CD14-positive monocyte (primary cell): ENCODE measurements at regions not wholly inside any gene's neighbourhood (a gene's known extent, or its start where the extent isn't known, plus 50 kb on each side); places are given as distances from the start of the nearest gene placed in this dataset.

Experiments used
- DNase-seq, 3 donors: peaks; one replicate each; pipeline ENCODE4 v3.0.0-alpha.2; 2011 to 2022
- H2AFZ ChIP-seq: 2 replicates; pipeline ENCODE4 v1.6.0; 2012; ENCODE audit warnings: mild to moderate bottlenecking, low read depth, low read length, inconsistent platforms; ENCODE audit not compliant: insufficient read depth, poor library complexity, severe bottlenecking
- H3K27ac ChIP-seq, 2 donors: 1 replicate in 1 of 2; 2 replicates in 1 of 2; pipeline ENCODE4 v1.5.1; 2012 to 2013; ENCODE audit warnings: low read length in 2 of 2, control low read depth in 1 of 2, inconsistent platforms in 1 of 2, low read depth in 1 of 2, mild to moderate bottlenecking in 1 of 2
- H3K27me3 ChIP-seq, 2 donors: one replicate each; pipeline versions ENCODE4 v1.6.0 to v1.6.1; 2011 to 2013; ENCODE audit warnings: low read length in 2 of 2; ENCODE audit not compliant: control insufficient read depth in 2 of 2, insufficient read depth in 2 of 2
- H3K36me3 ChIP-seq, 2 donors: replicated peaks in 1 of 2; 1 replicate in 1 of 2; 2 replicates in 1 of 2; pipeline versions ENCODE4 v1.5.1 to v1.6.1; 2012 to 2013; ENCODE audit warnings: low read length in 2 of 2, control low read depth in 1 of 2, inconsistent platforms in 1 of 2, mild to moderate bottlenecking in 1 of 2; ENCODE audit not compliant: insufficient read depth in 2 of 2, control insufficient read depth in 1 of 2
- H3K4me1 ChIP-seq, 2 donors: 1 replicate in 1 of 2; 2 replicates in 1 of 2; pipeline versions ENCODE4 v1.5.1 to v1.6.1; 2012 to 2013; ENCODE audit warnings: low read length in 2 of 2, control low read depth in 1 of 2, inconsistent platforms in 1 of 2, mild to moderate bottlenecking in 1 of 2, moderate library complexity in 1 of 2; ENCODE audit not compliant: insufficient read depth in 2 of 2, control insufficient read depth in 1 of 2
- H3K4me2 ChIP-seq: replicated peaks from 2 replicates; pipeline ENCODE3; 2012; ENCODE audit warnings: low read length, moderate library complexity, mild to moderate bottlenecking; ENCODE audit not compliant: poor library complexity, severe bottlenecking; ENCODE audit errors: extremely low read depth
- H3K4me3 ChIP-seq, 3 experiments: fragments of 200-600 bp in 1 of 3; sonication (generic) in 1 of 3; replicated peaks in 1 of 3; 1 replicate in 2 of 3; 2 replicates in 1 of 3; pipeline ENCODE4 v1.5.1; 2011 to 2013; ENCODE audit warnings: low read length in 3 of 3, mild to moderate bottlenecking in 3 of 3, control low read depth in 2 of 3, low read depth in 2 of 3, inconsistent platforms in 1 of 3, moderate library complexity in 1 of 3
- H3K79me2 ChIP-seq: 2 replicates; pipeline ENCODE4 v1.6.0; 2012; ENCODE audit warnings: mild to moderate bottlenecking, control low read depth, inconsistent platforms, low read length, moderate library complexity; ENCODE audit not compliant: insufficient read depth
- H3K9ac ChIP-seq: 2 replicates; pipeline ENCODE4 v1.6.0; 2017; ENCODE audit warnings: low read length, mild to moderate bottlenecking; ENCODE audit not compliant: insufficient read depth, poor library complexity, severe bottlenecking
- H3K9me3 ChIP-seq, 2 donors: replicated peaks in 1 of 2; 1 replicate in 1 of 2; 2 replicates in 1 of 2; pipeline versions ENCODE4 v1.5.1 to v1.6.1; 2012 to 2013; ENCODE audit warnings: low read length in 2 of 2, control low read depth in 1 of 2; ENCODE audit not compliant: control insufficient read depth in 1 of 2, insufficient read depth in 1 of 2
- H4K20me1 ChIP-seq: 2 replicates; pipeline ENCODE4 v1.6.0; 2012; ENCODE audit warnings: mild to moderate bottlenecking, low read length, control low read depth, moderate library complexity; ENCODE audit not compliant: insufficient read depth
- H3K27ac Mint-ChIP-seq, 7 donors: one replicate each; pipeline ENCODE4 v1.8.0; 2020; ENCODE audit warnings: mild to moderate bottlenecking in 7 of 7, mixed read lengths in 7 of 7, moderate library complexity in 6 of 7, inconsistent platforms in 2 of 7
- H3K27me3 Mint-ChIP-seq, 3 donors: one replicate each; pipeline ENCODE4 v1.8.0; 2021 to 2022; ENCODE audit warnings: low read depth in 3 of 3, mild to moderate bottlenecking in 3 of 3, mixed read lengths in 3 of 3, moderate library complexity in 3 of 3, inconsistent platforms in 1 of 3
- H3K36me3 Mint-ChIP-seq, 2 donors: one replicate each; pipeline ENCODE4 v1.8.0; 2020; ENCODE audit warnings: mixed read lengths in 2 of 2, inconsistent platforms in 1 of 2, mild to moderate bottlenecking in 1 of 2
- H3K4me1 Mint-ChIP-seq: one replicate; pipeline ENCODE4 v1.8.0; 2020; ENCODE audit warnings: mild to moderate bottlenecking, mixed read lengths
- H3K4me3 Mint-ChIP-seq, 2 donors: one replicate each; pipeline ENCODE4 v1.8.0; 2020; ENCODE audit warnings: mild to moderate bottlenecking in 2 of 2, mixed read lengths in 2 of 2, moderate library complexity in 1 of 2
- H3K9me3 Mint-ChIP-seq, 7 donors: one replicate each; pipeline ENCODE4 v1.8.0; 2020 to 2022; ENCODE audit warnings: mixed read lengths in 7 of 7, mild to moderate bottlenecking in 6 of 7, moderate library complexity in 6 of 7, inconsistent platforms in 2 of 7
- WGBS: methylation state at CpG from one replicate; pipeline ENCODE4 v1.1.5; 2013; ENCODE audit warnings: missing lambda C conversion rate; ENCODE audit not compliant: insufficient coverage; 5-methylcytosine and 5-hydroxymethylcytosine counted together
- intact Hi-C, 2 donors: fragments of 100-400 bp; cut with micrococcal nuclease; formaldehyde crosslinking; loops; one replicate each; pipeline versions ENCODE4 v1.15.0 to v1.15.1; 2023
- TF ChIP-seq, protein P1 (sequence below): fragments of 200-600 bp; IDR thresholded peaks from one replicate; pipeline ENCODE4 v1.8.0; 2022; ENCODE audit warnings: antibody characterized with exemption, mild to moderate bottlenecking

DNA sequence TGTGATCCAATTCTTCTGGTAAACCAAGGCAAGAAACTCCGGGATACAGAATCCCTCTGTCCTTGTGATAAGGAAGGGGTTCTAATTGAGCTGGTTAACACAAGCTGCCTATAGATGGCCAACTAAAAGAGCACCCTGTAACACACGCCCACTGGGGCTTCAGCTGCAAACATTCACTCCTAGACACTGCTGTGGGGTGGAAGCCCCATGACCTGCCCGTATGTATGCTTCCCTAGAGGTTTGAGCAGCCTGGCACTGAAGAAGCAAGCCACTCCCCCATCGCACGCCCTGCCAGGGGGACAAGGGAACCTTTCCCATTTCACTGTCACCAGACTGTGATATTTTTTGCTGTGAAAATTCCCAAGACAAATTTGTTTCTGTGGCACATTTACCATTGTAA is 516.9 kb upstream of the GOLIM4 start:
- no peak overlapping the region for H3K27ac Mint-ChIP-seq
- Histone ChIP-seq H3K9me3 (no peaks in the 10 kb centered on the region), H3K27ac (no peak overlapping the region), H3K27me3 (no peaks in the 10 kb centered on the region), H3K9ac (no peak overlapping the region), H3K79me2 (no peaks in the 10 kb centered on the region), H2AFZ (no peak overlapping the region), H3K36me3 (no peaks in the 10 kb centered on the region), H3K4me1 (no peaks in the 10 kb centered on the region), H3K4me2 (no peak overlapping the region), H3K4me3 (no peak overlapping the region), H4K20me1 (no peaks in the 10 kb centered on the region)
- no peaks in the 10 kb centered on the region for H3K36me3 Mint-ChIP-seq
- intact Hi-C loops = no loop called here
- peaks cover 6% of the 10 kb centered on the region for H3K4me1 Mint-ChIP-seq
- peaks cover 0 to 1% (median 0%) of the 10 kb centered on the region in 7 donors for H3K9me3 Mint-ChIP-seq
- H3K27me3 Mint-ChIP-seq = no peaks in the 10 kb centered on the region
- TF ChIP-seq, protein P1, sequence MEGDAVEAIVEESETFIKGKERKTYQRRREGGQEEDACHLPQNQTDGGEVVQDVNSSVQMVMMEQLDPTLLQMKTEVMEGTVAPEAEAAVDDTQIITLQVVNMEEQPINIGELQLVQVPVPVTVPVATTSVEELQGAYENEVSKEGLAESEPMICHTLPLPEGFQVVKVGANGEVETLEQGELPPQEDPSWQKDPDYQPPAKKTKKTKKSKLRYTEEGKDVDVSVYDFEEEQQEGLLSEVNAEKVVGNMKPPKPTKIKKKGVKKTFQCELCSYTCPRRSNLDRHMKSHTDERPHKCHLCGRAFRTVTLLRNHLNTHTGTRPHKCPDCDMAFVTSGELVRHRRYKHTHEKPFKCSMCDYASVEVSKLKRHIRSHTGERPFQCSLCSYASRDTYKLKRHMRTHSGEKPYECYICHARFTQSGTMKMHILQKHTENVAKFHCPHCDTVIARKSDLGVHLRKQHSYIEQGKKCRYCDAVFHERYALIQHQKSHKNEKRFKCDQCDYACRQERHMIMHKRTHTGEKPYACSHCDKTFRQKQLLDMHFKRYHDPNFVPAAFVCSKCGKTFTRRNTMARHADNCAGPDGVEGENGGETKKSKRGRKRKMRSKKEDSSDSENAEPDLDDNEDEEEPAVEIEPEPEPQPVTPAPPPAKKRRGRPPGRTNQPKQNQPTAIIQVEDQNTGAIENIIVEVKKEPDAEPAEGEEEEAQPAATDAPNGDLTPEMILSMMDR = no peak
- 33% methylated on average over 2 of the region's 5 CpGs for WGBS
- no peak overlapping the region for H3K4me3 Mint-ChIP-seq
- no peak for DNase-seq

DNA sequence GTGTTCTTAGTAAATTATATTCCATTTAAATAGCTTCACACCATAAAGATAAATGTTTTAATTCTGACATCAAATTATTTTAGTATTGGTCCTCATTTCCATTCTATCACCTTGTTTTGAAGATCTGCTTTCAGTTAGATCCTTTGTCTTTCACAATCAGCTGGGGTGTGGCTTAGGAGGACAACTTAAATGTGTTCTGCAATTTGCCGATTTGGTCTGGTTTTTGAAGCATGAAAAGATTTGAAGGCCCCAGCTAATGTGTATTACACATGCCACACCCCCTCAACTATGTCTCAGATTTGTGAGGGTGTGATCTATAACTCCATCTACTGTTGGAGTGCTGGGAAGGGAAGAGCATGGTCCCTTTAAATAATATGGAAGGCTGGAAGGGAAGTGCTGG is 516.1 kb upstream of the GOLIM4 start:
- Histone ChIP-seq H3K4me2 (no peak overlapping the region), H3K79me2 (no peaks in the 10 kb centered on the region), H3K9ac (no peak overlapping the region), H3K4me1 (no peaks in the 10 kb centered on the region), H2AFZ (no peak overlapping the region), H3K9me3 (no peaks in the 10 kb centered on the region), H3K36me3 (no peaks in the 10 kb centered on the region), H3K27ac (no peak overlapping the region), H3K4me3 (no peak overlapping the region), H3K27me3 (no peaks in the 10 kb centered on the region), H4K20me1 (no peaks in the 10 kb centered on the region)
- Mint-ChIP-seq H3K27me3 (no peaks in the 10 kb centered on the region), H3K9me3 (peaks cover 0 to 1% (median 0%) of the 10 kb centered on the region in 7 donors), H3K4me1 (peaks cover 6% of the 10 kb centered on the region), H3K36me3 (no peaks in the 10 kb centered on the region), H3K4me3 (no peak overlapping the region), H3K27ac (no peak overlapping the region)
- TF ChIP-seq, protein P1 = no peak
- no CpG with 5 or more reads among the region's 1 CpG for WGBS
- DNase-seq = no peak
- intact Hi-C loops = no loop called here
